ENCODE measurements at regions not wholly inside any gene's neighbourhood (a gene's known extent, or its start where the extent isn't known, plus 50 kb on each side); places are given as distances from the start of the nearest gene placed in this dataset.
"Not testable (repeated sequence)": the region's sequence is repeated elsewhere in the genome, so short reads cannot be mapped to it uniquely, and the experiment has no call there.

DNA sequence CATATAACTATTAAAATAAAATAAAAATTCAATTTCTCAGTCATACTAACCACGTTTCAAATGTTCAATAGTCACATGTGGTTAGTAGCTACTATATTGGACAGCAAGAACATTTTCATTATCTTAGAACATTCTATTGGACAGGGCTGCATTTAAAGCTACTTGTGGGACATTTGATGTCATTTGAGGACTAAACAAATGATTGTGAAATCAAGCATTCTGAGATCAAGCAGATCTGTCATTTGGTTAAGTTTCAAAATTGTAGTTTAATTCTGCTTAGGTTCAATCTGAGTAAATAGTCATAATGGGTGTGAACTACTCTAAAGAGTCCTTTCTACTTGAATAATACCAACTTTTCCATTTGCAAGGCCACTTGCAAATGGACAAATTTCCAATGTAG is 226.9 kb upstream of the C9orf72 start:
- in situ Hi-C loops (cut with MboI; ENCODE audit: low sequenced_read_pairs), result loop anchor here (25.0 kb wide), 1 partner anchor 88 kb away; no protein-coding TSS in a partner anchor

DNA sequence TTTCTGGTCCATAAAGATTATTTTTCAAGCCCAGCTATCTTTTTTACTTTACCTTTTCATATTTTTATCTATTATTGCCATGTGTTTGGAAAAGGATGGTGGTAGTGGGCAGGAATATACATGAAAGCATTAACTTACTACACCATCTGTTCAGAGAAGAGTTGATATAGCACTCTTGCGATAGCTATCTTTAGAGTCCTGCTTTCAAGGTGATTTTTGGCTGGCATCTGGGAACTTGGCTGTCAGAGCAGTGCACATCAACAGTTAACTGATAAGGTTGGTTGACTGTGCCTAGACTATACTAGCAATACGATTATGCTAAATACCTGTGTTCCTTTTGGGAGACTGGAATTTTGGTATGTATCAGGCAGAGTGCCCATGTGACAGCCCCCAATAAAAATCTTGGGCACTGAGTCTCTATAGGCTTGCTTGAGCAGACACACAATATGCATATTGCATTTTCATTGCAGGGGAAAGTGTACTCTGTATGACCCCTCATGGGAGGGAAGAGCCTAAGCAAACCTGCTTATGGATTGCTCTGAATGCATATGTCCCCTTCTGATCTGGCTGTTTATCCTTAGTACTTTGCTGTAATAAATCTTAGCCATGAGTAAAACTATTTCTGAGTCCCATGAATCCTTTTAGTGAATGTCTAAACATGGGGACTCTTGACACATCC is 227.6 kb upstream of the C9orf72 start:
- in situ Hi-C loops (cut with MboI; ENCODE audit: low sequenced_read_pairs), result loop anchor here (25.0 kb wide), 1 partner anchor 89 kb away; no protein-coding TSS in a partner anchor

DNA sequence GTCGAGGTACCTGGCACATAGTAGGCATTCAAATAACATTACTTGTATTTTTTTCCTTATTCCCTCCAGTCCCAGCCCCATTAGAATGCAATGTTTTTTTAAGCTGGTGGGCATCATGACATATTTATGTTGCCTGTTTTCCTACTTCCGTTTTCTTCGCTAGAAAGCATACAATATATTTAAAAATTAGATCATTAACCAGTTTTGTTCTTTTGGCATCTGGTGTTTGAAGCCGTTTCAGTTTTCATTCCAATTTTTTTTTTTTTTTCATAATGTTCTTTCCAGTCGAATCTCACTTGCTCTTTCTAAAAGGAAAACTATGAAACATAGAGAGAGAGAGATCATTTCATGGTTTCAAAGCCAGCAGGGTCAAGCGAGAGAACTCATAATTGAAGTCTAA is 228.3 kb upstream of the C9orf72 start:
- in situ Hi-C loops (cut with MboI; ENCODE audit: low sequenced_read_pairs), result loop anchor here (25.0 kb wide), 1 partner anchor 89 kb away; no protein-coding TSS in a partner anchor

DNA sequence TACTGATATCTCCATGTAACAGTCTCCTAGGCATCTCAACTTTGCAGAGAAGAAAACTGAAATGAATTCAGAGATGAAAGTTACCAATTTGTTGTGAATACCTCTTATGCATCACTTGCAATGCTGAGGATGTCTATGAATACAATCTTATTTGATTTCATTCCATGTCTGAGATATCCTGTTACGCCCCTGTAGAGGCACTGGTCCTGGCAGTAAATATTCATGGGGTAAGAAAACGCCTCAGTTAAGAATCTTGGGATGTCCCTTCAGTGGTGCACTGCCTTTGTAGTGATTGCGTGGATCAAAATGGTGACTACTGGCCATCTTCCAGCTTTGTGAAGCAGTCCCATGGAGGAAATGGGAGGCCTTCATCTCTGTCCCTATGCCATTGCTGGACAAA is 229.1 kb upstream of the C9orf72 start:
- in situ Hi-C loops (cut with MboI; ENCODE audit: low sequenced_read_pairs), result loop anchor here (25.0 kb wide), 1 partner anchor 90 kb away; no protein-coding TSS in a partner anchor

DNA sequence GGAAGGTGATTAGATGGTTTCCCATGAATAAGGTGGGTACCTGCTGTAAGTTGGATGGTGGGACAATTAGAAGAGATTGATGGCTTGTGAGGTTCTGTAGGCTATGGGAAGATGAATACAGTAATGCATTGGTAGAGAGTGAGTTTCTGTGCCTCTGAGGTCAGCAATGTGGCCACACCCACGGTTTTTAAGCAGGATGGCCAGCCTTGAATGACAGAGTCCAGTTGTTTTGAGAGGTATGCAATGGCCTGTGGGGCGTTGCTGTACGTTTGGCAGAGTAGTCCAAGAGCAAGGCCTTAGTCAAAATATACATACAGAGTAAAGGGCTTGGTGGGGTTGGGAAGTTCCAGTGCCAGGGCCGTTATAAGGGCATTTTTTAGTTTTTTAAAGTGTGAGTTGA is 235.6 kb upstream of the C9orf72 start:
- in situ Hi-C loops (cut with MboI; ENCODE audit: low sequenced_read_pairs), result loop anchor here (25.0 kb wide), 1 partner anchor 97 kb away; no protein-coding TSS in a partner anchor

DNA sequence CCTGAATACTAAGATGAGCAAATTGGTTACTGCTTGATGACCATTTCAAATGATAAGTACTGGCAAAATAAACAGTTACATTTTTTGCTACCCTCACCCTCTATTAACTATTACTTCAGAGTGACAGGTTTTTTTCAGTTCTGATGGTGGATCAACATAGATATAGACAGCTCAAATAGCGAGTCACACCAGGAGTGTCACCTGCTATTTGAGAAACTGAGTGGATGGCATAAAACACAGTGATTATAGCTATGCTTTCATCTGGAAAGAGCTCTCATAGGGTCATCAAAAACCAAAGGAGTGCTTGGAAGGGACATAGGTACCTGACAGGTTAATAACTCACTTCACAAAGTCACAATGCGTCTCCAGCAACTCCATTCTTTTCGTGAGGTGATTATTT is 244.5 kb upstream of the C9orf72 start:
- in situ Hi-C loops (cut with MboI; ENCODE audit: low sequenced_read_pairs), result loop anchor here (25.0 kb wide), 1 partner anchor 105 kb away; no protein-coding TSS in a partner anchor

DNA sequence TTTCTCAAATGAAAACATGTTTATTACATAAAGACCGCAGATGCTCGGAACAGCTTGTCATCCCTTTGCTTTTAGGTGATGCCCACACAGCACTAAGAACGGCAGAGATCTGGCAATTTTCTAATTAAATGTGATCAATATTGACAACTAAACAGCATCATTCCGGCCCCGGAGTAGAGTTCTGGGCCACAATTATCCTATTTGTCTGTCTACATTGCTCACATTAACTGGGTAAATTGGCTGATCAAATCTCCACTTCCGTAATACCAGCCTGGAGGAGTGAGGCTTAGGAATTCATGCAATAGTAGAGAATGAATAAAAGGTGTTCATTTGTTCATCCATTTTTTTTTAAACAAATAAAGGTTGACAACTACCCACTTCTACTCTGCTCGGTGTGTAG is 245.1 kb upstream of the C9orf72 start:
- in situ Hi-C loops (cut with MboI; ENCODE audit: low sequenced_read_pairs), result loop anchor here (25.0 kb wide), 1 partner anchor 106 kb away; no protein-coding TSS in a partner anchor

DNA sequence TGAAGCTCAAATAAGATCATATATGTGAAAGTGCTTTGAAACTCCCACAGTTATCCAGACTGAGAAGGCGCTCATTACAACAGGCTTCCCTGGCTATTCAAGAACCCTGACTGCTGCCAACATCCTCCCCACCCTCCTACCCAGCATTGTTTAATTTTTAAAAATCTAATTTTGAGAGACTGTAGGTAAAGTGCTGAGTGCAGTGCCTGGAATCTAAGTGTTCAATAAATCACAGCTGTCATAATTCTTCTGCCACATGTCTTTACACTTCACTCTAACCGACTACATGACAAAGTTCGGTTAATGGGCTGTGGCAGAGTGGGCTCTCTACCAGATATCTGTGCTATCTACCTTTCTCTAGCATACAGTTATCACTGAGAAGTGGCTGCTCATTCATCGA is 255.6 kb upstream of the C9orf72 start:
- in situ Hi-C loops (cut with MboI; ENCODE audit: low sequenced_read_pairs), result no loop called here

DNA sequence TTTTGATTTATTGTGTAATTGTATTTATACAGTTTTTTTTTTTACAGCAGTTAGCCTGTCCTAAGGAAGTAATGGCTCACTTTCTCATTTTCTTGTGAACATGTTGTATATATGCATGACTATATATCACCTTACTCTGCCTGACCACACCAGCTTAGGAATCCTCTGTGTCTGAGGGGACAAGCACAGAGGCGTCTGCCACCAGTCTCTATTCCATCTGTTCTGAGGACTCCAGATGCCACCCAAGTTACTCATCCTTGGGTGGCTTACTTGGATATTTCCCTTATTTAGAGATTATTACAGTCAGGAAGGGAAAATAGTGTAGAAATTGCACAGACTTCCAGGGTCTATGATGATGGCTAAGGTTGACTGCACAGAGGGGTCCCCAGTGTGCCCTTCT is 256.3 kb upstream of the C9orf72 start:
- in situ Hi-C loops (cut with MboI; ENCODE audit: low sequenced_read_pairs), result no loop called here

DNA sequence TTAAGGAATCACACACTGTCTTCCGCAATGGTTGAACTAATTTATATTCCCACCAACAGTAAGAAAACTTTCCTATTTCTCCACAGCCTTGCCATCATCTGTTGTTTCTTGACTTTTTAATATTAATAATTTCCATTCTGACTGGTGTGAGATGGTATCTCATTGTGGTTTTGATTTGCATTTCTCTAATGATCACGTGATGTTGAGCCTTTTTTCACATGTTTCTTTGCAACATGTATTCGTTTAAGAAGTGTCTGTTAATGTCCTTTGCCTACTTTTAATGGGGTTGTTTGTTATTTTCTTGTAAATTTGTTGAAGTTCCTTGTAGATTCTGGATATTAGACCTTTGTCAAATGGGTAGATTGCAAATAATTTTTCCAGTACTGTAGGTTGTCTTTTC is 258.8 kb upstream of the C9orf72 start:
- in situ Hi-C loops (cut with MboI; ENCODE audit: low sequenced_read_pairs), result not testable (repeated sequence)

DNA sequence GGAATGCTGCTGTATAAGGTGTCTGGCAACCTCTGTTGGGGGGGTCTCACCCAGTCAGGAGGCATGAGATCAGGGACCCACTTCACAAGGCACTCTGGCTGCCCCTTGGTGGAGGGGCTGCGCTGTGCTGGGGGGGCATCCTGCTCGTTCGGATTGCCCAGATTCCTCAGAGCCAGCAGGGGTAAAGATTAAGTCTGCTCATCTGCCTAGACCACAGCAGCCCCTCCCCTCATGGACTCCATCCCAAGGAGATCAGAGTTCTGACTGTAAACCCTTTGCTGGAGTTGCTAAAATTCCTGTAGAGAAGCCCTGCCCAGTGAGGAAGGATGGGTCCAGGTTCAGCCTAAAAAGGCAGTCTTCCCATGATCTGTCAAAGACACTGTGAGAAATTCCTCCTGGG is 262.0 kb upstream of the C9orf72 start:
- in situ Hi-C loops (cut with MboI; ENCODE audit: low sequenced_read_pairs), result no loop called here

DNA sequence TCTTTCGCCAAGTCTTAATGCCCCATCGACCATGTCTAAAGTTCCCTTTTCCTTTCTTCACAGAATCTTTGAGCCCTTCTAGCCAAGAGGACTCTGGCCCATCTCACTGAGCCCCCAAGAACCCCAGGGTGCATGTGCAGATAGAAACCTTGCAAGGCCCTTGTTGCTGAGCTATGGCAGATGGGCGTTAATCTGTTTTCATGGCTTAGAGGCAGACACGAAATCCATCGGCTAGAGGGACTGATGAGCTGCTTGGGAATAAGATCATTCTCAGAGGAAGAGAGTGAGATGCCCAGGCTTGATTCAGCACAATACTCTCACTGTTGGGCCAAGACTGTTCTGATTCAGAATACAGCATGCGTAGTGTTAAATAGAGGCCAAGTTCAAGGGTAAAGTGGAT is 262.5 kb upstream of the C9orf72 start:
- in situ Hi-C loops (cut with MboI; ENCODE audit: low sequenced_read_pairs), result no loop called here

DNA sequence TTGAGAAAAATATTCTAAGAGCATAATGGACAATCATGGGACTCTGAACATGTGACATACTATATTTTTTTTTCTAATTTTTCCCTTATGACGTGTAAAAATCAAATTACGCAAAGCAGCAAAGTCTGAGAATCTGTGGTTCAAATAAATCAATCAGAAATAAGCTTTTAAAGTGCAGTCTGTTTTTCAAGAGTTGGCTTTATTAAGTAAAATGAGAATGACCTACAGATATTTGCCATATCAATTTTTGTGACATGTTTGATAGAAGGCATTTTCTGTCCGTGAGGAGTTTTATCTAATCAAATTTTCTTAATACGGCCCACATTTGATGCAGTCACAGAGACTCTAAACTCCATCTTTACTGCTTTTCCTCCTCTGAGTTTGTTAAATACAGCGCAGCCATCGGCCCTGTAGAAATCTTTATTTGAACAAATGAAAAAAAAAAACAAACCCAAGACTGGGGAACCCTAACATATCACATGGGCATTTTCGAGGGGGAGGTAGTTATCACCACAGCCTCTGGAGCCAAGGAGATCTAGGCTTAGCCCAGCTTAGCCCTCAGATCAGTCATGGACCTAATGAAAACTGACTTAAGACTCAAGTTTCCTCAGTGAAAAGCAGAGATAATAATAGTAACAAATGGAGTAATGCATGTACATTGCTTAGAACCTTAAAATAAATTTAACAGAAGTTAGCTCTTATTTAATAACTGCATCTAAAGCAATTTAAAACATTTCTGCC is 263.6 kb upstream of the C9orf72 start:
- in situ Hi-C loops (cut with MboI; ENCODE audit: low sequenced_read_pairs), result no loop called here

DNA sequence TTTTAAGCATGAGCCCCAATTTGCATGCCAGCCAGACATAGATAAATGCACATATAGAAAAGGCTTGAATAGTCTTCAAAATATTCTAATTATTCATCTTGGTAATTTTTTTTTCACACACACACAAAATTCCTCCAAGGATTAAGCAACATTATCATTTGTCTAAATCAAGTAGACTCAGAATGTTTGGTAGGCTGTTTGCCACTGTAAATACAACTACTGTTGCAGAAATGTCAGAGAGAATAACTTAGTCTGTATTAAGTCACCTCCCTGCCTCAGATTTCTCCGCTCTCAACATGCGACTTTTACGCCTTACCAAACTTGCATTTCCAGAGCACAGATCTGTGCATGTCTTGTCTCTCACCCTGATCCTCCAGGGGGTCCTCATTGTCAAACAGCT is 265.6 kb upstream of the C9orf72 start:
- in situ Hi-C loops (cut with MboI; ENCODE audit: low sequenced_read_pairs), result no loop called here

DNA sequence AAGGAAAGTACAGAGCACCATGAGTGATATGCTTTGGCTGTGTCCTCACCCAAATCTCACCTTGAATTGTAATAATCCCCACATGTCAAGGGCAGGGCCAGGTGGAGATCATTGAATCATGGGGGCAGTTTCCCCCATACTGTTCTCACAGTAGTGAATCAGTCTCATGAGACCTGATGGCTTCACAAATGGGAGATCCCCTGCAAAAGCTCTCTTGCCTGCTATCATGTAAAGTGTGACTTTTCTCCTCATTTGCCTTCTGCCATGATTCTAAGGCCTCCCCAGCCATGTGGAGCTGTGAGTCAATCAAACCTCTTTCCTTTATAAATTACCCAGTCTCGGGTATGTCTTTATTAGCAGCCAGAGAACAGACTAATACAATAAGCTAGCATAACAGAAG is 266.5 kb upstream of the C9orf72 start:
- in situ Hi-C loops (cut with MboI; ENCODE audit: low sequenced_read_pairs), result not testable (repeated sequence)

DNA sequence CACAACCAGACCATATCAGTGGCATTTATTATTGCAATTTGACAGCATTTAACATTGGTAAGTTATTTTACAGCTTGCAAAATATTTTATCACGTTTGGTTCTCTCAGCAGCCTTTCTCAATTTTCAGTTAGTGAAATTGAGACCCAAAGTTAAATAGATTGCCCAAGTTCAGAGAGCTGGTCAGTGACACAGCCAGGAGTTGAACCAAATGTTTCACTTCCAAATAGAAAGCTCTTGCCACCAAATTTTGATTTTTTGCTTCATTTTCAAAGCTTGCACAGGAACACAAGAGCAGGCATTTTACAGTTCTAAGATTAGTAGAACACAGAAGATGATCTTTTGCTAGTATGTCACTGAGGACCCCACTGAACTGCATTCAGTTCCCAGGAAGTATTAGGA is 271.5 kb upstream of the C9orf72 start:
- in situ Hi-C loops (cut with MboI; ENCODE audit: low sequenced_read_pairs), result no loop called here

DNA sequence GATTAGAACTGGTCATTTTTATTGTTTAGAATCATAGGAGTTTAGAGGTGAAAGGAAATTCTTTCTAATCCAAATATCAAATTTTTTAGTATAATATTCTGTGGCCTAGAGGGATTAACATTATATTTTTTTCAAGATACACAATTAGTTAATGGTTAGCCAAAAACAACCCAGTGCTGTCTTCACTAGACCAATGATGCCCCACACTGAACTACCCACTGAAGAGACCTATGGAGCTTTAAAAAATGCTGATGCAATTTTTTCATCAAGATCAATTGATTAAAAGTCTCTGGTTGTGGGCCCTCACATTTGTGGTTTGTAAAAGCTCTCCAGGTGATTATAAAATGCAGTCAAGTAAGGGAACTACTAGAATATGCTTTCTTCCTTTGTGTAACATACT is 274.1 kb upstream of the C9orf72 start:
- in situ Hi-C loops (cut with MboI; ENCODE audit: low sequenced_read_pairs), result no loop called here

DNA sequence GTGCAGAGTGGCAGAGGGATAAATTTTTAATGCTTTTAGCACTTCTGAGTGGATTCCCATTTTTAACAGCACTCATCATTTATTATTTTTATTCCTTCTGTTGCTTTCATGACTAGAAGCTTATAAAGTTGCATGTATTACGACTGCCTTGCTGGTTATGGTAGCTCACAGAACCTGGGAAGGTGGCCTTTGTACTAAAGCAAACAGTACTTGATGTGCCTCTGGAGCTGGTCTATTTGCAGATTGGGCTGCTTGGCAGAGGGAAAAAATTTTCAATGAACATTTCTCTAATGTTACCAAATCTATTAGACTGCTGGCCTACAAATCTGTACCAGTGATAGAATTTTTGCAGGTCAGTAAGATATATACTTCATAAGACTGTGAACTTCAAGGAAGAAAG is 274.5 kb upstream of the C9orf72 start:
- in situ Hi-C loops (cut with MboI; ENCODE audit: low sequenced_read_pairs), result no loop called here

DNA sequence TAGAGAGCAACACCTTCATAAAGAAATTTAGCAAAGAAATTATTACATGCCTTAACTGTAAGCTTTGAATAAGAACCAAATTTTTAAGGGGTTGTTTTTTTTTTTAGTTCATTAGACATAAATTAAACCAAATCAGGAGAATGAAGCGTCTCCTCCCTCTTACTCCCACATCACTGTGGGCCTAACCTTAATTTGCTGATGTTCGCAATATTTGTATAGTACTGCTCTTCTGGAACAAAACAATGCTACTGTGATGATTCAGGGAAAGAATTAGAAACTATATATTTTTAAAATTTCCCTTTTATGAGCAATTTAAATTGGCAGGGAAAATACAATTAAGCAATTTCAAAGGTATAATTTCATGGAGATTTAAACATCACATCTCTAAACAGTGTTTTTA is 275.0 kb upstream of the C9orf72 start:
- in situ Hi-C loops (cut with MboI; ENCODE audit: low sequenced_read_pairs), result no loop called here

DNA sequence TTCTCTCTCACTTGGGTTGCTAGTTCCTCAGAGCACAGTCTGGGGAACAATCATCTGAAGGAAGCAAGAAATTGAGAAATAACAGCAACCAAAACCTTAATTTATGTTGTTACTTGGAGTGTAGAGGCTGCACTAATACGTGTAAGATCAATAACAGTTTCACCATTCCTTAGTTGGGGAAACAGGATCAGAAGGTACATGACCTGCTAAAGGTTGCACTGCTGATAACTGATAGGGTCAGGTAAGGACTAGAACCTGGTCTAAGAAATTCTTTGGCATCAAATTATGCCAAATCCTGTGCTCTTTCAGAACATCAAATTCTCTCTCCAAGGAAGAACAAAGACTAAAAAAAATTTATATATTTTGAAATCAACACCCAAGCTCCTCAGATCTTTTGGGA is 278.6 kb upstream of the C9orf72 start:
- in situ Hi-C loops (cut with MboI; ENCODE audit: low sequenced_read_pairs), result no loop called here

DNA sequence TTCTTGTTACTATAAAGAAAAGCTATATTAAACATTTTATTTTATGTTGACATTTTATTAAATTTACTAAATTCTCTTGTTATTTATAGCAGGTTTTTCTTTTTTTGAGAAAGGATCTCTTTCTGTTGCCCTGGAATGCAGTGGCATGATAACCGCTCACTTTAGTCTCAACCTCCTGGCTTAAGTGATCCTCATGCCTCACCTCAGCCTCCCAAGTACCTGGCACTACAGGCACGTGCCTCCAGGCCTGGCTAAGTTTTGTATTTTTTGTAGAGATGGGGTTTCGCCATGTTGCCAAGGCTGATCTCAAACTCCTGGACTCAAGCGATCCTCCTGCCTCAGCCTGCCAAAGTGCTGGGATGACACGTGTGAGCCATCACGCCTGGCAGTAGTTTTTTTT is 280.2 kb upstream of the C9orf72 start:
- in situ Hi-C loops (cut with MboI; ENCODE audit: low sequenced_read_pairs), result no loop called here

DNA sequence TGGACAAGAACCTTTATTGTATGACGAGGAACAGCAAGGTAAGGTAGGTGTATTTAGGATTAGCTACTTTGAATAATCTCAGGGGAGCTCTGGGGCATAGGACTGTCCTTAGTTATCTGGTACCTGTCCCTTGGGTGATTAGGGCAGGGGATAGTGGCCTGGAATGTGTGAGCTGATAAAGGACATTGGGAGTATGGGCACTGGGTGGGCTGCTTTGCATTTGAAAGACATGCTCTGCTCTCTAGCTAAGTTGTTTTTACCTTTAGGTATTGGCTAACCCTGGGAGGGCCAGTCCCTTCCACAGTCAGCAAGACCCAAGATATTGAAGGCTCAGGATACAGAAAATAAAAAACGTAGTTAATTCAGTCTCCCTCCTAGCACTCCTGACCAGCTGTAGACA is 282.8 kb upstream of the C9orf72 start:
- in situ Hi-C loops (cut with MboI; ENCODE audit: low sequenced_read_pairs), result no loop called here

Data from HL-60/S4 (cell line).